NCI-H146 treated with DMSO at 0.1 percent for 48 hours (cell line): ENCODE measurements at regions not wholly inside any gene's neighbourhood (a gene's known extent, or its start where the extent isn't known, plus 50 kb on each side); places are given as distances from the start of the nearest gene placed in this dataset.
"Not testable (repeated sequence)": the region's sequence is repeated elsewhere in the genome, so short reads cannot be mapped to it uniquely, and the experiment has no call there.

ENCODE experiments used
- DNase-seq: peaks from one replicate; lab custom pipeline; 2025; ENCODE audit not compliant: unreplicated experiment; lab: John Stamatoyannopoulos, UW

GRCh38 chr1:157235307-157235706, 97.1 kb upstream of the ETV3 start:
- DNase-seq: no peak

DNA sequence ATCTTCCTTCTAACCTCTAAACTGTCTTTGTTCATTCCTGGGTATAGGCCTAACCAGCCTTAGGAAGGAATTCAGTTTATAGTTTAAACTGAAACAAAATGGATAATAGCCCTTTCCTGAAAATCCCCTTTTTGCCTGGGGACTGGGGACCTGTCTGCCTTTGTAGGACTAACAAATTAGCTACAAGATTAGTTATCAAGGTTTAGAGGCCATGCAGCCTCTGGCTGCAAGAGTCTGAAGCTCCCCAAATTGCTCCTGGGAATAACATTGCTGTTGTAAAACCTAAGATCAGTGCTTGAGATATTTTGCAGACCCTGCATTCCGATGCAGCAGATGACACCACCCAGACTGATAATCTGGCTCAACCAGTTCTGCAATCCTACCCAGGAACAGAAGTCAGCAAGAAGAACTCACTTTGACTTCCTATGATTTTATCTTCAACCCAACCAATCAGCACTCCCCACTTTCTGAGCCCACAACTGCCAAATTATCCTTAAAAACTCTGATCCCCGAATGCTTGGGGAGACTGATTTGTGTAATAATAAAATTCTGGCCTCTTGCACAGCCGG, 96.6 kb upstream of the ETV3 start:
- no peak for DNase-seq

- no peak for DNase-seq
These were observed 94.9 kb upstream of the ETV3 start for GRCh38 chr1:157233131-157233530.

DNA sequence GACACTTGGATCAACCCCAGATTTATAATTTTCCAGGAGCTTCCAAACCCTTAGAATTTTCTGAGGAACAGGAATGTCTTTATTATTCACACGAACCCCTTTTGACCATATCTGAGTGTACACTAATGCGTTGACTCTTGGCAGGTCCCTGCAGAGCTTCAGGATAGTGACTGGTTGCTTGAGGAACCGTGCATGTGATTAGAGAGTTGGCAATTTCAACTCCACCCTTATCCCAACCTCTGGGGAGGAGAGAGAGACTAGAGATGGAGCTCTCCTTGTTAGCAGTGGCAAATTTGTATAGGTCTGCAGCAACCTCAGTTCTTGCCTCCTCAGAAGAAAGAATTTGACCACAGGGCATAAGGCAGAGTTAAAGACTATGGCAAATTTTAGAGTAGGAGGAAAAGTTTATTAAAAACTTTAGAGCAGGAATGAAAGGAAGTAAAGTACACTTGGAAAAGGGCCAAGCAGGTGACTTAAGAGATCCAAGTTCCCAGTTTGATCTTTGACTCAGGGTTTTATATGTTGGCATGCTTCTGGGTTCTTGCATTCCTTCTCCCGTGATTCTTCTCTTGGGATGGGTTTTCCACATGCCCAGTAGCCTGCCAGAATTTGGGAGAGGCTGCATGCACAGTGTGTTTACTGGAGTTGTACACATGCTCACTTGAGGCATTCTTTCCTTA, 93.8 kb upstream of the ETV3 start:
- DNase-seq: no peak

DNA sequence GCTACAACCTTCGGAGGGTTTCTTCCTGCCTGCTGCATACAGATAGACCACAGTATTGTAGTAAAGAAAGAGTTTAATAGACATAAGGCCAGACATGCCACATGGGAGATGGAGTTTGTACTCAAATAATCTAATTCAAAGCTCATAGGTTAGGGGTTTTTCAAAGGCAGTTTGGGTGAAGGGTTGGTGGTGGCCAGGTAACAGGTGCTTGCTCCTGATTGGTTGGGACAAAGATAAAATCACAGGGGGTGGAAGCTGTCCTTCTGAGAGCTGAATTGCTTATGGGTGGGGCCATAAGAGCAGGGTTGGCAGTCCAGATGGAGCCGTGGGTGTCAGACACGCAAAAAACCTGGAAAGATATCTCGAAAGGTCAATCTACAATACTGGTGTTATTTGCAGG, 92.3 kb upstream of the ETV3 start:
- DNase-seq: no peak

DNA sequence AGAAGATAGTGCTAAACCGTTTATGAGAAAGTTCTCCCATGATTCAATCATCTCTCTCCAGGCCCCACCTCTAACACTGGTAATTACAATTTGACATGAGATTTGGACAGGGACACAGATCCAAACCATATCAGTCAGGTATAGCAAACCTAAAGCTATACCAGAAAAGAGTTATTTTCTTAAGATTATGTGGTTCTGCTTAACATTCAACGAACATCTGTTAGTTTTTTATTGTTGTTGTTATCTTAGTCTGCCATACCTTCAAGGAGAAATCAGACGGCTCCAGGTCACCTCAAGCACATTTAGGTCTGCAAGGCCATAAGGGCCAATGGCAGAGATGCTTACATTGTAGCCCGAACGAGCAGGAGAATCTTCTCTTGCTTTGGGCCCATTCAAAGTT, 89.5 kb upstream of the ETV3 start:
- no peak for DNase-seq

GRCh38 chr1:157226739-157227138, 88.5 kb upstream of the ETV3 start:
- no peak for DNase-seq

GRCh38 chr1:157219600-157219999, 81.4 kb upstream of the ETV3 start:
- DNase-seq: no peak

DNA sequence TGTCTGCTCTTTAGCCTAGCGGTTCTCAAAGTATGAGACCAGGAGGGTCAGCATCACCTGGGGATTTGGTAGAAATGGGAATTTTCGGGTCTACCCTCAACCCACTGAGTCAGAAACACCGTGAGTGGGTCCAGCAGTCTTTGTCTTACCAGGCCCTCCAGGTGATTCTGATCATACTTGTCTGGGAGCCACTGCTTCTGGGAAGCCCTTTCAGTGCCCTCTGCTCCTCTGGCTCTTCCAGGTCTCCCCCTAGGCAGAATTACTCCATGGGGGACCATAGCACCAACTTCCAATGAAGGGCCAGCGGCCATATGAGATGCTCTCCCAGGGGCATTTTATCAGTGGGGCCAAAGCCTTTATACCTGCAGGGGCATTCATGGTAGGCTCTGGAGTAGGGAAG, 81.0 kb upstream of the ETV3 start:
- DNase-seq: no peak

- no peak for DNase-seq
These were observed 80.5 kb upstream of the ETV3 start for GRCh38 chr1:157218671-157219070.

DNA sequence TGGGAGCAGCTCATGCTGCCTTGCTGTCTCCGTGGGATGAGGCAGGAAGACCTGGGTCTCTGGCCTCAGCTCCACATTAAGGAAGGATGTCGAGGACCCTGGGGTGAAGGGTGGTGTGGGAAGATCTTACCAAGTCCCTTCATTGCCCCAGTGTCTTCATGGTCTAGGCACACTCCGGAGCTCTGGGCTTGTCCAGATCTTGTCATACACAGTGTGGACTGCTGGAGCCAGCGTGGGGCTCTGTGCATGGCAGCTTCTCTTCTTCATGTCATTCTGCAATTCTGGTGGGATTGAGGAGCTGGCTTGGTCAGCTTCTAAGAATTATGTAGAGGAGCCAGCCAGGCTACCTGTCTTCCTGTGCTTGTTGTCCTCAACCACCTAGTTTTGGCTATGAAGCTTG, 79.3 kb upstream of the ETV3 start:
- DNase-seq: no peak

GRCh38 chr1:157213836-157214235, 75.6 kb upstream of the ETV3 start:
- DNase-seq: no peak

DNA sequence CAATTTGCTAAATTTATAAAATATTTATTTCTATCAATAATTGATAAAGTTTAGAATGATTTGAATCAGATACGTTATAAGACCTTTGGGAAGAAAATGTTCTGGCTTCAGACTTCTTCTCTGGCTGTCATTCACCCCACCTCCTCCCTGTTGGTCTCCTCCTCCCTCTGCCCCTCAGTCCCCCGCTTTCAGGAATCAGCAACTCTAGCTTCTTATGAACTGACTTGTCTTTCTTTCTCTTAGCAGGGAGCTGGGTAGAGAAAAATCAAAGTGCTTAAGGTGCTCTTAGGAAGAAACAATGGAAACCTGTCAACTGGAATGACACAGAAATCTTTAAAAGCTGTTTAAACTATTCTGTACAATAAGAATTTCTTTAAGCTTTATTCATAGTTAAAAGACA, 71.3 kb upstream of the ETV3 start:
- no peak for DNase-seq

DNA sequence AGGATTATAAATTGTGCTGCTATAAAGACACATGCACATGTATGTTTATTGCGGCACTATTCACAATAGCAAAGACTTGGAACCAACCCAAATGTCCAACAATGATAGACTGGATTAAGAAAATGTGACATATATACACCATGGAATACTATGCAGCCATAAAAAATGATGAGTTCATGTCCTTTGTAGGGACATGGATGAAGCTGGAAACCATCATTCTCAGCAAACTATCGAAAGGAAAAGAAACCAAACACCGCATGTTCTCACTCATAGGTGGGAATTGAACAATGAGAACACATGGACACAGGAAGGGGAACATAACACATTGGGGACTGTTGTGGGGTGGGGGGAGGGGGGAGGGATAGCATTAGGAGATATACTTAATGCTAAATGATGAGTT, 67.8 kb upstream of the ETV3 start:
- not testable (repeated sequence) for DNase-seq

DNA sequence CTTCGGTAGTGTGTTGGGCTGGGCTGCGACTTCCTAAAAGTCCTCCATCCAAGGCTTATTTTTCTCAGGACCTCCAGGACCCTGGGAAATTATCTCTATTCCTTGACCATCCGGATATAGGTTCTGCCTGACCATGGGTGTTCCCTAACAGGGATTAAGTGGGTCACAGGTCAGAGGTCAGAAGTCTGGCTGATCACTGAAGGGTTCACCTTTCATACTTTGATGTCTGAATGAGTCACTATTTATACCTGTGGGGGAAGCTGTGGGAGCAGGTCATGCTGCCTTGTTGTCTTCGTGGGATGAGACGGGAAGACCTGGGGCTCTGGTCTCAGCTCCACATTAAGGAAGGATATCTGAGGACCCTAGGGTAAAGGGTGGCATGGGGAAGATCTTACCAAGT, 65.0 kb upstream of the ETV3 start:
- no peak for DNase-seq

DNA sequence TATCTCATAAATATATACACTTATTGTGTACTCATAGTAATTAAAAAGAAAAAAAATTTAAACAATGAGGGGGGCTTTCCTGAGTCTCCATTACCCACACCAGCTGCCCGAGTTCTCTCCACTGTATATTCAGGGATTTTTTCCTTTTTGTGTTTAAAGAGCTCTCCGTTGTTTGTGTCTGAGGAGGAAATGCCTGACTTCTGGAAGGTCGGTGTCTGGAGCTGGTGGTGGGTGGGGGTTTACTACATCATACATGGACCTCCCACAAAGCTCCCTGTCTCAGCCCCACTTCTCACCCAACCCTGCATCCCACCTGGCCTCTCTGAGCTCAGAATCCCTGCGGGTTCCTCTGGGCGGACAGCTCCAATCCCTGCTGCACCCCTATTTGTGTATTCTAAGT, 64.1 kb upstream of the ETV3 start:
- no peak for DNase-seq

GRCh38 chr1:157201767-157202166, 63.6 kb upstream of the ETV3 start:
- DNase-seq: no peak

- DNase-seq: no peak
These were observed 62.3 kb upstream of the ETV3 start for GRCh38 chr1:157200451-157200850.

DNA sequence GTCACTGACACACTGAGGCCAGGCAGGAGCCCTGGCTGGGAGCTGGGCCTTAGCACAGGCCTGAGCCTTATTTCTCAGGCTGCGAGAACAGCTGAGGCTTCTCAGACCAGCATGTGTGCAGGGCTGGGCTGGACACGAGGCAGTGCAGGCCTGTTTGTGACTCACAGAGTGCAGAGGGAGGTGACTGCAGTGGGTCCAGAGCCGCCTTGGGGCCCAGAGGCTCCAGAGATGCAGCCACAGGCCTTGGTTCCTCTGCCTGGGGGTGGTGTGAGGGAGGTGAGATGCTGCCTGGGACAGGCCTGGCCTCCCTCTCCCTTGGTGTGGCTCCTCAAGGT, 61.2 kb upstream of the ETV3 start:
- DNase-seq: no peak

- no peak for DNase-seq
These were observed 60.6 kb upstream of the ETV3 start for GRCh38 chr1:157198619-157199420.

DNA sequence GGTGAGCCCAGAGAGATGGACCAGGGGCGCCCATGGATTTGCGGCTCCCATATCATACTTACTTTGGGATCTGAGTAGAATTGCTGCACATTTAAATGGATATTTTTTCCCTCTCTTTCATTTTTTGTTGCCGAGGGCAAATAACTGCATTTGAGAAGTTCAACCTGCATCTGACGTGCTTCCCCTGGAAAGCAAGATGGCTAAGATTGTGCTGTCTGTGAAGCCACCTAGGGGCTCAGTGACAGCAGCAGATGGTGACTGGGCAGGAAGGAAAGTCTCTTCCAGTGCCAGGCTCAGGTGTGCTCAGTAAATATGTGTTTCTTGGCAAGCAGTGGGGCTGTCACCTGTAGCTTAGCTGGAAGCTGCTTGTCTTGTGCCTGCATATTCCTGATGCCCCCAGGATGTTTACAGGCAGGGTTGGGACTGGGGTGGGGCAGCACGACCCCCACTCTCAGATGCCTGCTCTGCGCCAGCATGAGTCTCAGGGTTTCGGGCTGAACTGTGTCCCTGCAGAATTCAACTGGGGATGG, 59.8 kb upstream of the ETV3 start:
- no peak for DNase-seq
